Mesothelial cell of epicardium (in vitro differentiated cells): ENCODE measurements at regions not wholly inside any gene's neighbourhood (a gene's known extent, or its start where the extent isn't known, plus 50 kb on each side); places are given as distances from the start of the nearest gene placed in this dataset.

Experiments
- DNase-seq, 2 experiments: peaks; one replicate each; pipeline ENCODE4 v3.0.0; 2021; ENCODE audit warnings: low spot score in 2 of 2; ENCODE audit not compliant: unreplicated experiment in 2 of 2
- H3K27ac Mint-ChIP-seq: 2 replicates; pipeline ENCODE4 v1.8.0; 2021; ENCODE audit warnings: mixed read lengths
- H3K27me3 Mint-ChIP-seq: 2 replicates; pipeline ENCODE4 v1.8.0; 2021; ENCODE audit warnings: low read depth, mixed read lengths
- H3K36me3 Mint-ChIP-seq: 2 replicates; pipeline ENCODE4 v1.8.0; 2021; ENCODE audit warnings: mixed read lengths
- H3K4me1 Mint-ChIP-seq: 2 replicates; pipeline ENCODE4 v1.8.0; 2021; ENCODE audit warnings: mixed read lengths
- H3K4me3 Mint-ChIP-seq: 2 replicates; pipeline ENCODE4 v1.8.0; 2021; ENCODE audit warnings: mild to moderate bottlenecking, moderate library complexity, mixed read lengths
- H3K9me3 Mint-ChIP-seq: 2 replicates; pipeline ENCODE4 v1.8.0; 2021; ENCODE audit warnings: mixed read lengths
- TF ChIP-seq, protein P1 (sequence below): fragments of 200-600 bp; sonication (generic); IDR thresholded peaks from one replicate; pipeline ENCODE4 v1.5.0; 2021; ENCODE audit warnings: antibody characterized with exemption; ENCODE audit not compliant: unreplicated experiment

DNA sequence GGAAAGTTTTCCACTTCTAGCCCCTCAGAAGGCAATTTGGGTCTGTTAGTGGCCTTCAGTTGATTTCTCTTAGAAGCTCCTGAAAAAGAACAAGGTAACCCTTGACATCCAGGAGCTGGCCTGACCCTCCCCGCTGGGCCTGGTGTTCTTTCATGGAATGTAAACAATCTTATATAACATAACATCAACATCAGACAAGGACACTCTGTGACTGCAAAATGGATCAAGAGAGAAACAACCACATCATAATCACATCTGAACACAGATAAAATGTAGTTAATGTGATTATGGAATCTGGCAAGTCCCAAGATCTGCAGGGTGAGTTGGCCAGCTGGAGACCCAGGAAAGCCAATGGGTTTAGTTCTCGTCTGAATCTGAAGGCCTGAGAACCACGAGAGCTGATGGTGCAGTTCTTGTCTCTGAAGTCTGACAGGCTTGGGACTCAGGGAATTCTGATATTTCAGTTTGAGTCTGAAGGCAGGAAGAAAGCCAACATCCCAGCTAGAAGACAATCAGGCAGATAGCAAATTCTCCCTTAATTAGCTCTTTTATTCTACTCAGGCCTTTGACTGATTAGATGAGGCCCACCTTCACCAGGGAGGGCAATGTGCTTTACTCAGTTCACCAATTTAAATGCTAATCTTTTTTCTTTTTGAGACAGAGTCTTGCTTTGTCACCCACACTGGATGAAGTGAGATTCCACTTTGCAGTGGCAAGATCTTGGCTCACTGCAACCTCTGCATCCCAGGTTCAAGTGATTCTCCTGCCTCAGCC is 91.4 kb upstream of the NAMPT start:
- Mint-ChIP-seq H3K4me1 (no peaks in the 10 kb centered on the region), H3K27ac (no peak overlapping the region), H3K27me3 (peaks cover 1% of the 10 kb centered on the region), H3K9me3 (no peaks in the 10 kb centered on the region), H3K4me3 (no peak overlapping the region), H3K36me3 (no peaks in the 10 kb centered on the region)
- DNase-seq: no peak
- TF ChIP-seq, protein P1, sequence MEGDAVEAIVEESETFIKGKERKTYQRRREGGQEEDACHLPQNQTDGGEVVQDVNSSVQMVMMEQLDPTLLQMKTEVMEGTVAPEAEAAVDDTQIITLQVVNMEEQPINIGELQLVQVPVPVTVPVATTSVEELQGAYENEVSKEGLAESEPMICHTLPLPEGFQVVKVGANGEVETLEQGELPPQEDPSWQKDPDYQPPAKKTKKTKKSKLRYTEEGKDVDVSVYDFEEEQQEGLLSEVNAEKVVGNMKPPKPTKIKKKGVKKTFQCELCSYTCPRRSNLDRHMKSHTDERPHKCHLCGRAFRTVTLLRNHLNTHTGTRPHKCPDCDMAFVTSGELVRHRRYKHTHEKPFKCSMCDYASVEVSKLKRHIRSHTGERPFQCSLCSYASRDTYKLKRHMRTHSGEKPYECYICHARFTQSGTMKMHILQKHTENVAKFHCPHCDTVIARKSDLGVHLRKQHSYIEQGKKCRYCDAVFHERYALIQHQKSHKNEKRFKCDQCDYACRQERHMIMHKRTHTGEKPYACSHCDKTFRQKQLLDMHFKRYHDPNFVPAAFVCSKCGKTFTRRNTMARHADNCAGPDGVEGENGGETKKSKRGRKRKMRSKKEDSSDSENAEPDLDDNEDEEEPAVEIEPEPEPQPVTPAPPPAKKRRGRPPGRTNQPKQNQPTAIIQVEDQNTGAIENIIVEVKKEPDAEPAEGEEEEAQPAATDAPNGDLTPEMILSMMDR: no peak

DNA sequence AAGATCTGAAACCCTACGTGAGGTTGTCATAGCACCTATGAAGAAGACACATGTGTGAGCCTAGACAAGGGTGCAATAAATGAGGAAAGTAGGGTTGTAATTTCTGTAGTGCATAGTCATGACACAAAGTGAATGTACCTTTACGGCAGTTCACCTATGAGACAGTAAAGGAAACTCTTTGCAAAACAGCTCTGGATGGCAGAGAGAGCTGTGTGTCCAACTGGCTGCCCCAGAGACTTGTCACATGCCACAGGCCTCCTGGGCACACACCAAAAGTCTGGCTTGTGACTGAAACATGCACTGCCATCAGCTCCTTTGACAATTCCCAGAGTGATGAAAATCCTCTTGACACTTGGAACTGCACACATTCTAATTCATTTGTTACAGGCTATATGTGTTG is 90.7 kb upstream of the NAMPT start:
- Mint-ChIP-seq H3K27me3 (peaks cover 1% of the 10 kb centered on the region), H3K9me3 (no peaks in the 10 kb centered on the region), H3K27ac (no peak overlapping the region), H3K4me1 (no peaks in the 10 kb centered on the region), H3K4me3 (no peak overlapping the region), H3K36me3 (no peaks in the 10 kb centered on the region)
- TF ChIP-seq, protein P1: no peak
- DNase-seq: no peak

DNA sequence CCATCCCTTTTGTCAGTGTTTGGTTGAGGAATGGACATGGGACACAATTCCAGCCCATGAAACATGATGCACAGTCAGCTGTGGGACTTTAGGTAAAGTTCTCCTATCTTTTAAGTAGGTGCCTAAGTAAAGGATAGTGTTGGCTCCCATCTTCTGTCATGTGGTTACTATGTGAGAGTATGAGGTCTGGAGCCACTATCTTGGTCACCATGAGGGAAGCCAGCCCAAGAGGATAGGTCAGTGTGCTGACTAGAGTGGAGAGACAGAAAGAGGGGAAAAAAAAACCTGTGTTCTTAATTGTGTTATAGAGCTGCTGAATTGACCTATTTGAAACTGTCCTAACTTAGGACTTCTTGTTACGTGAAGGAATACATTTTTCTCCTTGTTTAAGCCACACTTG is 89.7 kb upstream of the NAMPT start:
- no peak for DNase-seq
- H3K9me3 Mint-ChIP-seq: no peaks in the 10 kb centered on the region
- H3K4me1 Mint-ChIP-seq: no peaks in the 10 kb centered on the region
- peaks cover 1% of the 10 kb centered on the region for H3K27me3 Mint-ChIP-seq
- no peak overlapping the region for H3K4me3 Mint-ChIP-seq
- TF ChIP-seq, protein P1: no peak
- no peak overlapping the region for H3K27ac Mint-ChIP-seq
- no peaks in the 10 kb centered on the region for H3K36me3 Mint-ChIP-seq

DNA sequence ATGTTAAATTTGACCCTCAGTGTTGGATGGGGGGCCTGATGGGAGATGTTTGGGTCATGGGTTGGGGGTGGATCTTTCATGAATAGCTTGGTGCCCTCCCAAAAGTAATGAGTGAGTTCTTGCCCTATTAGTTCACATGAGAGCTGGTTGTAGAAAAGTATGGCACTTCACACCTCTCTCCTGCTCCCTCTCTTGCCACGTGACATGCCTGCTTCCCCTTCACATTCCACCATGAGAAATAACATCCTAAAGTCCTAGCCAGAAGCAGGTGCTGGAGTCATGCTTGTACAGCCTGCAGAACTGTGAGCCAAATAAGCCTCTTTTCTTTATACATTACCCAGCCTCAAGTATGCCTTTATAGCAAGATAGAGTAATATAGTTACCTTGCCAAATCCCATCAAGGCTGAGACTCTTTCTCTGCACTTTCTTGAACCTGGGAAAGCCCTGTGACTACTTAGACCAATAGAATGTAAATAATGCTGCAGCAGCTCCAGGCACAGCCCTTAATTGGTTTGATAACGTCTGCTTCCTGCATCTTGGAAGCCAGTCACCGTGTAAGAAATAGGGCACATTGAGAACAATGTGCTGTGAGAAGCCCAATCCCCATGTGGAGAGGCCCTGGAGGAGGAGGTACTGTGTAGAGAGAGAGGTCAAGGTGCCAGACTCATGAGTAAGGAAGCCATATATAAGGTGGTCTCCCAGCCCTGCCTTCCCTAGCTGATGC is 88.0 kb upstream of the NAMPT start:
- no peak for DNase-seq
- no peaks in the 10 kb centered on the region for H3K4me1 Mint-ChIP-seq
- H3K27me3 Mint-ChIP-seq: peaks cover 1% of the 10 kb centered on the region
- no peak overlapping the region for H3K4me3 Mint-ChIP-seq
- H3K36me3 Mint-ChIP-seq: no peaks in the 10 kb centered on the region
- TF ChIP-seq, protein P1: no peak
- no peak overlapping the region for H3K27ac Mint-ChIP-seq
- no peaks in the 10 kb centered on the region for H3K9me3 Mint-ChIP-seq

DNA sequence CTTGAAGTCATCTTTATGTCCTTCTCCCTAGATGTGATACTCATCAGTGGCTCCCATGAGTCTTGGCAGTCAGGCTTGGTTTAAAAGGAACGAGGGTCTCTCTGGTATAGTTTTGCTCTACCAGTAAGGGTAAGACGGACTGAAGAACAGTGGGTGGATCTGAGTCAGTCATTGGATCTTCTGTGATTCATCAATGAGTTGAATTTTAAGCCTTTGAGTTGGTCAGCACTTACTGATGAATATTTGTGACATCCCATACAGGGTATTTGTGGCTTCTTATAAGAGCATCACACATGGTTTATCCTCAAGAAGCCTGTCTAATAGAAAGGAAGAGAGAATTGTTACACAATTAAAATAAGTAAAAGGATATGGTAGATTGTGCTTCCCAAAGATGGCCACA is 87.3 kb upstream of the NAMPT start:
- TF ChIP-seq, protein P1: no peak
- Mint-ChIP-seq H3K4me3 (no peak overlapping the region), H3K27ac (no peak overlapping the region), H3K4me1 (no peaks in the 10 kb centered on the region), H3K9me3 (no peaks in the 10 kb centered on the region), H3K36me3 (no peaks in the 10 kb centered on the region), H3K27me3 (peaks cover 1% of the 10 kb centered on the region)
- DNase-seq: no peak
